ENCODE measurements at regions not wholly inside any gene's neighbourhood (a gene's known extent, or its start where the extent isn't known, plus 50 kb on each side); places are given as distances from the start of the nearest gene placed in this dataset.
"Not testable (repeated sequence)": the region's sequence is repeated elsewhere in the genome, so short reads cannot be mapped to it uniquely, and the experiment has no call there.

DNA sequence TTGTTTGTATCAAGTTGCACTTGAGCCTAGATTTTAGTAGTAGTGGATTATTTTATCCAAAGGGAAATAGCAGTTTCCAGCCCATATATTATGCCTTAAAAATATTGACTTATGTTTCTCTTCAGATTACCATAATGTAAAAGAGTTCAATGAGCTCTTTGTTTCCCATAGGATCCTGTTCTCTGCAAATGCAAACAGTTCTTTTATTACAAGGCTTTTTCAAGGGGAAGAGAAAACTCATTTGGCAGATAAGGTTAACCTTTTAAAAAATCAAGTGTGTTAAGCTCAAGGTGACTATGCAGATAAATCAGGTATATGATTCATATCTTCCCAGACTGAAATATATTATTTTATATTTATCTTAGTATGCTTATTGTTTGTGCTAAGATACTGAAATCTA is 961.2 kb upstream of the SPRY2 start:
- no peak for DNase-seq (ENCODE audit: low read depth, low spot score)

DNA sequence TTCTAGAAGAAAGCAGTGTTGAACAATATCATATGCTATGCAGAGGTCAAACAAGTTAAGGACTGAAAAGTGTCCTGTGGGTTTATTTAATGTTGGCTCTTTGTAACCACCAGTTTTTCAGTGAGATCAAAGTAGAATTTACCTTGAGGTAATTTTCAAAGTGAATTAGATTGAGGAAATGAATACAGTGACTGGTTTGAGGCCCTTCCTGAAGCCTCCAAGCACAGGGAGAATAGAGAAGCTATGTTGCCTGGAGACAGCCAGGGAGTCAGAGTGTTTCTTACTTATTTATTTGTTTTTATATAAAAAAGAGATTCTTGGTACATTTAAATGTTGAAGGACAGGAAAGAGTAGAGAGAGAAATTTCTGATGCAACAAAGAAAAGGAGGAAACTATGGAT is 954.3 kb upstream of the SPRY2 start:
- DNase-seq (ENCODE audit: low read depth, low spot score) = no peak

DNA sequence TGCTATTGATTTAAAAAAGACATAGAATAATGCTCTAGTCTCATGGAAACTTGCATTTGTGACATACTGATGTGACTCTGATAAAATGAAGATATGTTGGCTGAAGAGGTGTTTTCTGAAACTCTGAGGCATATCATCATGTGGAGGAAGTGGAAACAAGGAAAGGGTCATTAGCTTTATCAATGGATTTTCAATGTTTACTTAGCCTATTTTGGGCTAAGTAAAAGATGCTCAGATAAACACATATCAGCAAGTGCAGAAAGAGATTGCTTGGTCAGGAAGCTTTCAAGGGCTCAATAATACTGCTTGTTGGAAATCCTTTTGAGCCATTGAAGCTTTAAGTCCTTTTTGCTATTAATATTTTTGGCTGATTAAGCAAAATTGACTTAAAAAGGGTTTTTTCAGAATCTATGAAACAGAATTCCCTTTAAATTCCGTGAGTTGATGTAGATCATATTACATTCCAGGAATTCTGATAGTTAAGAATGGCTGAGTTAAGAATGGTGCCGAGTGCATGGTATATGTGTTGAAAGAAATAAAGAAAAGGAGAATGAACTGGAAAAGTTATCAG is 952.8 kb upstream of the SPRY2 start:
- DNase-seq (ENCODE audit: low read depth, low spot score) = no peak

DNA sequence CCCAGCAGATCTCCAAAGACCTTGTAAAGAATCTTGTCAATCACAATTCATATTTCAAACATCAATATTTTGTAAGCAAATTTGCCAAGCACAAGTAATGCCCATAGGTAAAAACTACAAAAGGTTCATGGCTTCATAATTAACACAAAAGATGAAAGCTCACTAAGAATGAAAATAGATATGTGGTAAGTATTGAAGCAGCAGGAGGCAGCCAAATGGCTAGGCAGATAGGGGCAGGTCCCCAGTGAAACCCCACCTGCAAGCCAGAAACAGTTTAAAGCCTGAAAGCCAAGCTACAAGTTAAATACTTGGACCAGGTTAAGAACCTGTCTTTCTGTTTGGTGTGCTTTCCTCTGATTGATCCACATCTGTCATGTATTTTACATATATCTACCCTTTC is 942.6 kb upstream of the SPRY2 start:
- no peak for DNase-seq (ENCODE audit: low read depth, low spot score)

DNA sequence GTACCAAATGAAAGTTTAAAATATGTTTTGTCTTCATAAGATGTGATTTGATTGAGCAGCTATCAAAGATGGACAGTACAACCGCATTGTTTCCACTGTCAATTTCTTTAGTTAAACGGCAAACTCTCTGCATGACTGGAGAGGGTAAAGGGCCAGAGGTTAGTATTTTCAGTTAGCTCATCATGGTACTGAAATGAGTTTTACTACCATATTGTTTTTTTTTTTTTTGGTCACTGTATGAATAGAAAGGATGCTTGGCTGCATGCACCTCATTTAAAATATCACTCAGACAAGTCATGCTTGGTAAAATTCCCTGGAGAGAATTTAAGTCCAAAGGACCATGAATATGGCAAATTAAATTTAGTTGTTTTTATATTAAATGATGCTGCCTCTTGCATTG is 942.1 kb upstream of the SPRY2 start:
- no peak for DNase-seq (ENCODE audit: low read depth, low spot score)

DNA sequence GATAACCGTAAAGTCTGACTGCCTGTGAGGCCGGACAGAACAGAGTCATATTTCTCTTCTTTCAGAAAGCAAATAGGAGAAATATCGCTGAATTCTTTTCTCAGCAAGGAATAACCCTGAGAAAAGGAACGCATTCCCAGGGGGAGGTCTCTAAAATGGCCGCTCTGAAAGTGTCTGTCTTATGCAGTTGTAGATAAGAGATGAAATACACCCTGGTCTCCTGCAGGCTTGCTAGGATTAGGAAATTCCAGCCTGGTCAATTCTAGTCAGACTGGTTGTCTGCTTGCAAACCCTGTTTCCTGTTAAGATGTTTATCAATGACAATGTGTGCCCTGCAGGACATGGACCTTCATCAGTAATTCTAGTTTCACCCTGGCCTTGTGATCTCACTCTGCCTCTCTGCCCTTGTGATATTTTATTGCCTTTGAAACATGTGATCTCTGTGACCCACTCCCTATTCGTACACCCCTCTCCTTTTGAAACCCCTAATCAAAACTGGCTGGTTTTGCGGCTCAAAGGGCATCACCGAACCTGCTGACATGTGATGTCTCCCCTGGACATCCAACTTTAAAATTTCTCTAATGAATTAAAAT is 934.8 kb upstream of the SPRY2 start:
- DNase-seq (ENCODE audit: low read depth, low spot score) = no peak

DNA sequence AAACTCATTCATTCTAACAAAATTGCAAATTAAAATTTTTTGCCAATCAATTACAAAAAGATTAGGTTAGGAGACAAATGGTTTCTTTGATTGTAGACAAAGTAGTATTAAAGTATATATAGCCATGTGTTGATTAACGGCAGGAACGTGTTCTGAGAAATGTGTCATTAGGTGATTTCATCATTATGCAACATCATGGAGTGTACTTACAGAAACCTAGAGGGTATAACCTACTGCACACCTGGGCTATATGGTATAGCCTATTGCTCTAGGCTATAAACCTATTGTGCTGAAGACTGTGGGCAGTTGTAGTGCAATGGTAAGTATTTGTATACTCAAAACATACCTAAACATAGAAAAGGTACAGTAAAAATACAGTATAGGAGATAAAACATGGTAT is 906.8 kb upstream of the SPRY2 start:
- DNase-seq (ENCODE audit: low read depth, low spot score) = no peak

DNA sequence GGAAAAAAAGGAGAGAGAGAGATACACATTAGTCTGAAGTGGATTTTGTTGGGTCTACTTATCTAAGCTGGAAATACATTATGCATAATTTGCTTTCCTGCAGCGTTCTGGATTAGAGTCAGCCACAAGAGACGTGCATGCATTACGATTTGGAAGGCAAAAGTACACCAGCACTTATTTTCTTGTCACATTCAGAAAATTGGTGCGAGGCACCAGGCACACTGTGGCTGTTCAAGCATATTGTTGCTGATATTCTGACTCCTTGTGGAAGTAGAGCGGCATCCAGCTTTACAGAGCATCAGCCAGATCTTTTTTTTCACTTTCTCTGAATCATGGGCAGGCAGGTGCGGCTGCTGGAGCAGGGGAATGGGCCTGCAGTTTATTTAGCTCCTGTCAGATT is 905.6 kb upstream of the SPRY2 start:
- no peak for DNase-seq (ENCODE audit: low read depth, low spot score)

DNA sequence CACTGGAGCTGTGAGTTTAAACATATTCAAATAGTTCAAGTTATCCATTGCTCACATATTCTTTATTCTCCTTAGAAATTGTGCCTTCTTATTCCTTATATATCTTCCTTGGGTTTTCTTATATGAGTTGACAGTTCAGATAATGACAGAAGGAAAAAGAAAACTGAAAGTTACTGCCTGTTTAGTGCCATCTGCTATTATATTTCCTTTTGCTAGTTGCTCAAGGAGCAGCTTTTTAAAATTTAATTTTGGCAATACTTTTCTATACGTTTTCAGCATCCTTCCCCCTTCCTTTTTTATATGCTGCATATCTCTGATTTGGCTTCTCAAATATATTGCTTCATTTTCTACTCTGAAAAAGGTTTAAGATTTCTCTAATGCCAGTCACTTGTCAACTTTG is 903.1 kb upstream of the SPRY2 start:
- no peak for DNase-seq (ENCODE audit: low read depth, low spot score)

DNA sequence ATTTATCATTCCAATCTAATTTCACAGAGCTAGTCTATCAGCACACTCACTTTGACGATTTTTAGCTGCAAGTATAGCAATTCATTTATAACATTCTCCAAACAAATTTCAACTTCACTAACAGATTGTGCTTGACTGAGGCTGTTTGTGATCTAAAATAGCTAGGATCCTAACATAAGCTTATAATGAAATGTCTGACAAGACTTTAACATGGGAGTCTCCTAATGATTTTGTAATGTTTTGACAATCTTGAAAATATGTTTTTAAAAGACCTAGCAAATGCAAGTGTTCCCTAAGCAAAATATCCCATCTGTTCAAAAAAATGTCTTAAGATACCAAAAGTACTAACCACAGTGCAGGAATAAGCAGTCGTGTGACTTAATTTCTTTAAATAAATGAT is 889.5 kb upstream of the SPRY2 start:
- DNase-seq (ENCODE audit: low read depth, low spot score) = no peak

DNA sequence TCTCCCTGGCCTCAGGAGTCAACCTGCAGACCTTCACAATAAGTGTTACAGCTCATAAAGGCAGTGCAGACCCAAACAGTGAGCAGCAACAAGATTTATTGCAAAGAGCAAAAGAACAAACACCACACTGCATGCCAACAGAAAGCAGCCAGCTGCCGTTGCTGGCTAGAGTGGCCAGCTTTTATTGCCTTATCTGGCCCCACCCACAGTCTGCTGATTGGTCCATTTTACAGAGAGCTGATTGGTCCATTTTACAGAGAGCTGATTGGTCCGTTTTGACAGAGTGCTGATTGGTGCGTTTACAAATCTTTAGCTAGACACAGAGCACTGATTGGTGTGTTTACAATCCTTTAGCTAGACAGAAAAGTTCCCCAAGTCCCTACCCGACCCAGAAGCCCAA is 885.9 kb upstream of the SPRY2 start:
- not testable (repeated sequence) for DNase-seq (ENCODE audit: low read depth, low spot score)

DNA sequence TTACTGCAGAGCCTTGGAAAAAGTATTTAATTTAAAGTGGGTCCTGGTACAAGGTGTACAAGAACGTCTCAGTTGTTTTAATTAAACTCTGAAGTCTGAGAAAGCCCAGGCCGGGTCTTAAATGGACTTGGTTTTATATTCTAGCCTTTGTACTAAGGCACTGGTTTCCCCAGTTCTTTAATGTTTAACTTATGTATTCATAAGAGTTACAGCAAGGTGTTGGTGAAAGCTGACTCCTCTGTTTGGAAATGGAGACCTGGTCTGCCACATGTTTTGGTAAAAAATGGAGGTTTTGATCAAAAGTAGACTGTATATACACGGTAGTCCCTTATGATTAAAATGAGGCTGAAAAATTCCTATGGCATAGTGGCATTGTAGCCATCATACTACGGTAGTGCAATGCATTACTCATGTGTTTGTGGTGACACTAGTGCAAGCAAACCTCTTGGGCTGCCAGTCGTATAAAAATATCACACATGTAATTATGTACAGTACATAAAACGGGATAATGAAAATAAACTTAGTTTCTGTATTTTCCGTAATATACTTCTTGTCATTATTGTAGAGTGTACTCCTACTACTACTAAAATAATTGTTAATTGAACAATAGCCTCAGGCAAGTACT is 883.4 kb upstream of the SPRY2 start:
- DNase-seq (ENCODE audit: low read depth, low spot score) = no peak

DNA sequence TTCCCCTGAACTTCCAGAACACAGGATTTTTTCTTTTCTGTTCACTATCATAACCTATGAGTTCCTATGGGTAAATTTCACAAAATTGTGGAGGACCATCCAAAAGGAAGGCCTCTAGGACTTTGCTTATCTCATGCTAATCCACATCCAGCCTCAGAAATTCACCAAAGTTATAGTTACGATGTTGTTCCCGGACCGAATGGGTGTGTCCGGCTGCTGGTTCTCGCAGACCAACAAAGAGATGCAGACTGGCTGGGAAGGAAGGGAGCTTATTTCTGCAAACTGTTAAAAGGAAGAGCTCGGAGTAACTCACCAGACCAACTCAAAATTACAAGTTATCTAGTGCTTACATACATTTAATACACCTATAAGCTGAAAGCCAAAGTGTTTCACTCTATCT is 882.9 kb upstream of the SPRY2 start:
- DNase-seq (ENCODE audit: low read depth, low spot score) = no peak

DNA sequence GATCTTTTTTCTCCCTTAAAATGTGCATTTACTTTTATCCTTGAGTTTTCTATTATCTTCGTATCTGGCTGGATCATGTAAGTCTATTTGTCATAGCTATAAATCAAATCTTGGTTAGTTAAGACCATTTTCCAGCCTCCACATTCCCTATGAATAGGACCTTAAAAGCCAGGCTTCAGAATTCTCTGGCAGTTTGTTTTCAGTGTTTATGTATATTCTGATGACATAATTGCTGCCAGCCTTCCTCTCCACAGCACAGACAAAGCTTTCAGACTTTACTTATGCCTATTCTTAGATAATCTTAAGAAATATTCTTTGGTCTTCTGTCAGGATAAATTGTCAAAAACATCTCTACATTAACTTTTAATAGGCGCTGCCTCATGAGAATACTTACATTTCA is 870.8 kb upstream of the SPRY2 start:
- DNase-seq (ENCODE audit: low read depth, low spot score) = no peak

DNA sequence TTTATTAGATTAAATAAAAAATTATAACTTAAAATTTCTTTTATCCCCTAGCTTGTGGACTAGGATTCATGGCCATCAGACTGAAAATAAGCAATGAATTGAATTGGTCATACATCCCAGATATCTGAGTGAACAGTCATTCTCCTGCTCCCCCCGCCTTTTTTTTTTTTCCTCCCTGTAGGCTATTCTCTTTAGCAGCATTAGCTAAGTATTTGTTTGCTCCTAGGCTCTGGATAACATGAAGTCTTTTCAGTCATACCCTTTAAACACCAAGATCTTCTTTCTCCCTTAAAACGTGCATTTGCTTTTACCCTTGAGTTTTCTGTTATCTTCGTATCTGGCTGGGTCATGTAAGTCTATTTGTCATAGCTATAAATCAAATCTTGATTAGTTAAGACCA is 866.7 kb upstream of the SPRY2 start:
- no peak for DNase-seq (ENCODE audit: low read depth, low spot score)

DNA sequence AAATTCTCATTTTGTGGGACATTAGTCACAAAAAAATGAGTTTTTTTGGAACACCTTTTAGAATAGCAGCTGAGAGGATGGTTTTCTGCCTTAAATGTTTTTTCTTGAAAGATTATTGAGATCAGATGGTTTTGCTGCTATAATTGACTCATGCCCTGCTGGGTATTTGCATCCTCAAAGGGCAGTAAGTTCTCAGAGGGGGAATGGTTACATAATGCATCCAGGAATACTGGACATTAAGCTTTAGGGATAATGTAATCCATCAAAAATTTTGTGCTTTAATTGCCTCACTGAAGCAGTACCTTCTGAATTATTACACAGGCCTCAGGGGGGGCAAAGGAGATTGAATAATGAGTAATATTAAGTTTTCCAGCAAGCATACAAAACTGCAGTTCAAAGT is 866.3 kb upstream of the SPRY2 start:
- DNase-seq (ENCODE audit: low read depth, low spot score) = no peak

DNA sequence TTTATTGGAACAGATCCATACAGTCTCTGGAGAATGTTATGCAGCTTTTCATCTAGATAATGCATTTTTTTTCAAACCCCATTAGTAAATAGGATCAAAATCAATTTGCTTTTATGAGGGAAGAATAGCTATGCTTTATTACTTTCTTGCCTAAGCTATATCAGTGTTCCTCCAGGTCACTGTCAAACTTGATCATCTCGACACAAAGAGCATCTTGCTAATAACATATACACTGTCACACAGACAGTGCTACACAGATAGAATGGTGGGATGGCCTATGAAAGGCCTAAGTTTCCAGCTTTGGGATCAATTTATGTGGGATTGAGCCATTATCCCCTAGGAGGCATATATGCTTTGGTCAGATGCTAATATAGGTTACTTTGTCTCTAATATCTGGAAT is 862.9 kb upstream of the SPRY2 start:
- no peak for DNase-seq (ENCODE audit: low read depth, low spot score)

DNA sequence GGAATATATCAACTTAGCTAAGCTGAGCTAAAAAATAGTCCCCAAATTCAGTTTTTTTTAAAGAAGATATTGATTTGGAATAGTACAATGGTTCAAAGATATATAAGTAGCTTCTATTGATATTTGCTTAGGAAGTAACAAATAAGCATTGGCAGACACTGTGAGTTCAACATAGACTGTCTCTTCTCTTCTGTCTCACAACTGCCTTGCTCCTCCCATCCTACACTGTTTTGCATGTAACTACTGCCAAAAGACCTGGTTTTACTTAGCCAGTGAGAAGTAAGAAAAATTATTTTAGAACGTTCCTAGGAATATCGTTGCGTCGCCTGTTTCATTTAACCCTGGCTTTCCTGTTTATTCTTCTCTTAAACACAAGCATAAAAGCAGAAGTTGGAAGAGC is 859.0 kb upstream of the SPRY2 start:
- no peak for DNase-seq (ENCODE audit: low read depth, low spot score)

DNA sequence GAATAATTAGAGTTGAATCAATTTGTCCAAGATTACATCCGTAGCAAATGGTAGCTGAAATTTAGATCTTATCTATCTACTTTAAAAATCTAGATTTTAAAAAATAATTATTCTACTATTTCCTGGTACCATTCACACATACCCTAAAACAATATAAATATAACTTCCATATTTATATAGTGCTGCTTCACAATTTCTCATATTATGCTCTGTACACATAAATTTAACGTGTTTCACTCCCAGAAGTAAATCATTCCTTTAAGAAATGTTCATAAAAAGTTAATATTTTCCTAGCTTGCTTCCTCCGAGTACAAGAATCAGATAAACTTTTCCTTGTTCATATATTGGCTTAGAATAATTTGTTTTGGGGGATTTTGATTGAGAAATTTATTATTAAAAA is 857.0 kb upstream of the SPRY2 start:
- DNase-seq (ENCODE audit: low read depth, low spot score) = no peak

DNA sequence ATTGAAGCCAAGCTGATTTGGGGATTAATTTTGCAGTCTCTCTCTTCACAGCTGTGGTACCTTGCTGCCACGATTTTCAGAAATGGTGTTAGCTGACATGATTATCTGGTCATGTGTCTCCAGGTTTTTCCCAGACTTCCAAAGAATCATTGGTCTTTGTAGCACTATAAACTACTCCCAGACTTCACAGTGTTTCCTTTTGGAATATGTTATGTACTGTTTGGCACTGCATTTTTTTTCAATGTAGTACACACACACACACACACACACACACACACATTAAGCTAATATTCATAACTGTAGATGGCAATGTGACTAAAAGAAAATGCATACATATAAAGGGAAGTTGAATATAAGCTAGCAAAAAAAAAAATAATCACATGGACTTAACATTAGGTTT is 856.6 kb upstream of the SPRY2 start:
- no peak for DNase-seq (ENCODE audit: low read depth, low spot score)

DNA sequence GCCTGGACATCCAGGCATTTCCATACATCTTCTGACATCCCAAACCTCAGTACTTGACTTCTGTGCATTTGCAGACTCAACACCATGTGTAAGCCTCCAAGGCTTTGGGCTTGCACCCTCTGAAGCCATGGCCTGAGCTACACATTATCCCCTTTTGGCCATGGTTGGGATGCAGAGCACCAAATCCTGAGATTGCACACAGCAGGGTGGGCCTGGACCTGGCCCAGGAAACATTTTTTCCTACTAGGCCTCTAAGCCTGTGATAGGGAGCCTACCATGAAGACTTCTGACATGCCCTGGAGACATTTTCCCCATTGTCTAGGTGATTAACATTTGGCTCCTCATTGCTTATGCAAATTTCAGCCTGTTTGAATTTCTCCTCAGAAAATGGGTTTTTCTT is 853.4 kb upstream of the SPRY2 start:
- no peak for DNase-seq (ENCODE audit: low read depth, low spot score)

DNA sequence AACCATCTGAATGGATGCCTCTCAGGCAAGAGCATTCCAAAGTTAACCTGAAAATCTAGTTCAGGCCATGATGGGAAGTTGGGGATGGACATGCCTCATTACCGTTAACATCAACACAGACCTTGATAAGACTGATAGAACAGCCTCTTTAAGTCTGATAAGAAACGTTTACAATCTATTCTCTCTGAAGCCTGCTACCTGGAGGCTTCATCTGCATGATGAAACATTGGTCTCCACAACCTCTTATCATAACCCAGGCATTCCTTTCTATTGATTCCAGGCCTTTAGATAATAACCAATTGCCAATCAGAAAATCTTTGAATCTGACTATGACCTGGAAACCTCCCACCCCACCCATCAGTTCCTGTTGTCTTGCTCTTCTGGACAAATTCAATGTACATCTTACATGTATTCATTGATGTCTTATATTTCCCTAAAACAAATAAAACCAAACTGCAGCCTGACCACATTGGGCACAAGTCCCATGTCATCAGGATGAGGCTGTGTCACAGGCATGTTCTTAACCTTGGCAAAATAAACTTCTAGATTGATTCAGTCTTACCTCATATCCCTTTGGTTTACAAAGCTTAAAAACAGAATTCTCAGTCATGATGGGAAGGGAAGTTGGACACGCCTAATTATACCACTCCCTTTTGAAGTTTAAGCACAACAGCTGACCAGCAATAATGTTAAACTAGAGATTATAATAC is 843.8 kb upstream of the SPRY2 start:
- DNase-seq (ENCODE audit: low read depth, low spot score) = no peak

DNA sequence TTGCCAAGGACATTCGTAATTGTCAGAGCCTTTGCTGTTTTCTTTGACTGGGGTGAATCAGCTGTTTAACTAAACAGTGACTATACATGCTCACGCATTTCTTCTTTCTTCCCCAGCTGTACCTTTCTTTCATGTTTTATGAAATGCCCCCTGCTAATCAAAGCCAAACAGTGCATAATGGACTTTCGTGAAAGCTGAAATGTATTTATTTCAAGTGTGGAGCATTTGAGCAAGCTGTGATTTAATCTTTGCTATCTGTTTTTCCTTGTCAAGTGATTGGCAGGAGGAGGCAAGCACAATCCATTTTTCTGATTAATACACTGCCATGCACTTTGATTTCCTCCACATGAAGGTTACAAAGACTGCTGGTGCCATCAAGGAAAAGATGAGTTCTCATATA is 831.7 kb upstream of the SPRY2 start:
- DNase-seq (ENCODE audit: low read depth, low spot score) = no peak
